ENCODE measurements at regions not wholly inside any gene's neighbourhood (a gene's known extent, or its start where the extent isn't known, plus 50 kb on each side); places are given as distances from the start of the nearest gene placed in this dataset.
A peak's percentile ranks its signal among the peaks of the same experiment; 100 is the strongest.

DNA sequence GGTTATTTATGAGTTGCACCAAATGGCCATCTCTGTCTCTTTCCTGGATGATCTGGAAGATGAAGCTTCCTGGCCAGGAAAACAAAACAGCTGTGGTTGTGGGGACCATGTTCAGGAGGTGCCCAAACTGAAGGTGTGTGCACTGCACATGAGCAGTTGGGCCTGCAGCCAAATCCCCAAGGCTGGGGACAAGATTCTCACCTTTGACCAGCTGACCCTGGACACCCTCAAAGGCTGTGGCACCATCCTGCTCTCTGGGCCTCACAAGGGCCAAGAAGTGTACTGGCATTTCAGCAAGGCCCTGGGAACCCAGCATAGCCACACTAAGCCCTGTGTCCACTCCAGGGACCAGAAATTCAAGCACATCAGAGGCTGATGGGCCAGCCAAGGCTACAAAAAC is 84.2 kb downstream of the KCNRG start:
- TF ChIP-seq, protein P1, sequence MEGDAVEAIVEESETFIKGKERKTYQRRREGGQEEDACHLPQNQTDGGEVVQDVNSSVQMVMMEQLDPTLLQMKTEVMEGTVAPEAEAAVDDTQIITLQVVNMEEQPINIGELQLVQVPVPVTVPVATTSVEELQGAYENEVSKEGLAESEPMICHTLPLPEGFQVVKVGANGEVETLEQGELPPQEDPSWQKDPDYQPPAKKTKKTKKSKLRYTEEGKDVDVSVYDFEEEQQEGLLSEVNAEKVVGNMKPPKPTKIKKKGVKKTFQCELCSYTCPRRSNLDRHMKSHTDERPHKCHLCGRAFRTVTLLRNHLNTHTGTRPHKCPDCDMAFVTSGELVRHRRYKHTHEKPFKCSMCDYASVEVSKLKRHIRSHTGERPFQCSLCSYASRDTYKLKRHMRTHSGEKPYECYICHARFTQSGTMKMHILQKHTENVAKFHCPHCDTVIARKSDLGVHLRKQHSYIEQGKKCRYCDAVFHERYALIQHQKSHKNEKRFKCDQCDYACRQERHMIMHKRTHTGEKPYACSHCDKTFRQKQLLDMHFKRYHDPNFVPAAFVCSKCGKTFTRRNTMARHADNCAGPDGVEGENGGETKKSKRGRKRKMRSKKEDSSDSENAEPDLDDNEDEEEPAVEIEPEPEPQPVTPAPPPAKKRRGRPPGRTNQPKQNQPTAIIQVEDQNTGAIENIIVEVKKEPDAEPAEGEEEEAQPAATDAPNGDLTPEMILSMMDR (IDR thresholded peaks at IDR 0.05), result no peak
- DNase-seq (ENCODE audit: low spot score) (no peak), ATAC-seq (ENCODE audit: low FRiP score) (no peak)

DNA sequence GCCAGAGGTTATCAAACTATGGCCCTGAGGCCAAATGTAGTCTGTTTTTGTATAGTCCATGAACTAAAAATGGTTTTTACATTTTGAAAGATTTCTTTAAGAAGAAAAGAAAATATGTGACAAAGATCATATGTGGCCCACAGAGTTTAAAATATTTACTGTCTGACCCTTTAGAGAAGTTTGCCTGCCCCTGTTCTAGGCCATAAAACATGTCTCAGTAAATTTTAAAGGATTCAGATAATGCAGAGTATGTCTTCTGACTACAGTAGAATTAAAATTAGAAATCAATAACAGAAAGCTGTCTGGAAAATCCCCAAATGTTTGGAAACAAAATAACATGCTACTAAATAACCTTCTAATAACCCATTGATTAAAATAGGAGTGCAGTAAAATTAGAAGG is 86.3 kb downstream of the KCNRG start:
- ATAC-seq (ENCODE audit: low FRiP score), result no peak
- no peak for DNase-seq (ENCODE audit: low spot score)
- TF ChIP-seq, protein P1 (IDR thresholded peaks at IDR 0.05), result no peak

DNA sequence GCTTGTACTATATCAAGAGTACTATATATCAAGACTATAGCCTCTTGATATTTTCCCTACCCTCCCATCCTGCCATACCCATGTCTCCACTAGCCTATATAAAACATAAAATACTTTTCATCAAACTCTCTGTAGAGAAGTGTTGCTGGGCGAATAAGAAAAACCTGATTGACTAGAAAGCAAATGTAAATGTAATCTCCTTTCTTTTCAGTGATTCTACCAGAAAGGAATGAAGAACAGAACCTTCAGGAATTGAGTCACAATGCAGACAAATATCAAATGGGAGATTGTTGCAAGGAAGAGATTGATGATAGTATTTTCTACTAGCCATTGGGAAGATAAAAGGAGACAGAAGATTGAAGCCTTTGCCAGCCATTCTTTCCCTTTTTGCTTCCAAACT is 89.2 kb downstream of the KCNRG start:
- ATAC-seq (ENCODE audit: low FRiP score) (peak; percentile 48), DNase-seq (ENCODE audit: low spot score) (no peak)
- TF ChIP-seq, protein P1 (IDR thresholded peaks at IDR 0.05), result no peak

DNA sequence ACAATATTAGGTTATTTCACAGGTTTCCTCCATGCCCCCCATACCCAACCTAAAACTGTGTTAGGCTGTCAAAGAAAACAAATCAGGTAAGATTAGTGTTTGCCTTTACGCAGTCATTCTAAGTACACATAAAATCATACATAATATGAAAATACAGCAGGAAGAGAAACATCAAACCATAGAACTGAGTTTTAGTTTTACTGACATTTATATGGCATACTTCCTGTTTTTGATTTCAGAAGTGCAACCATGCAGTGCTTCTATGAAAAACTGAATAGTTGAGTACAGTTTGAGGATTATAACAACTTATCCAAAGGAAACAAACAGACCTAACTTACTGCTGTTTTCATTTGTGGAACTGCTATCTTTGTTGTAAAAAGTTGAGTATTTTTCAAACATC is 91.3 kb downstream of the KCNRG start:
- DNase-seq (ENCODE audit: low spot score), result no peak
- ATAC-seq (ENCODE audit: low FRiP score), result no peak
- TF ChIP-seq, protein P1 (IDR thresholded peaks at IDR 0.05), result no peak

DNA sequence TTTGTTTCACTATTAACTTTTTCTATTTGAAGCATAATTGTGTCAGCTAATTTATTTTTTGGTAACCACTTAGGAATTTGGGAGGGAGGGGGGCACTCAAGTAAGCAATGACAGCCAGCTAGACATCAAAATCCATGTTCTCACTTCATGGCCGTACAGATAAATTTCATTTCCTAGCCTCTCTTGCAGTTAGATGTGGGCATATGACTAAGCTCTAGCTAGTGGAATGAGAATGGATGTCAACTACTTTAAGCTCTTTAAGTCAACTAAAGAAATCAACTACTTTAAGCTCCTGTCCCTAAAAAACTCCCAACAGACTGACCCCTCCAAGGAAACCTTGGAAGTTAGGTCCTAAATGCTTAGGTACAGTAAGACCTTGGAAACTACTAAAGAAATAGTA is 92.0 kb downstream of the KCNRG start:
- ATAC-seq (ENCODE audit: low FRiP score), result peak; percentile 59
- DNase-seq (ENCODE audit: low spot score), result no peak
- TF ChIP-seq, protein P1 (IDR thresholded peaks at IDR 0.05), result no peak

DNA sequence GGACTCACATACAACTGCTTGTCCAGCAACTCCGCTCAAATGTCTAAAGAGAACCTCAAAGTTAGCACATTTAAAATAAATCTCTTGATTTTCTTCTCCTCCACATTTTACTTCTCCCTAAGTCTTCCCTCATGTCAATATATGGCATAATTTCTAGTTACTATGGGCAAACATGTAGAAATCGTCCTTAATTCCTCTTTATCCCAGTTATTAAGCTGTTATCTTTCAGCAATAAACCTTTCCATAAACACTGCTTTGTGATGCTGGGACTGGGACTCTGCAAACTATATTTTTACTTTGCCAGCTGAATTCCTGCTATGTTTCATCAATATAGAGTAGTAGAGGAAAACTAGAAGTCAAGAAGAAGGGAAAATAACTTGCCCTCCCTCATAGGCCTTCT is 99.7 kb downstream of the KCNRG start:
- no peak for ATAC-seq (ENCODE audit: low FRiP score)
- TF ChIP-seq, protein P1 (IDR thresholded peaks at IDR 0.05), result no peak
- DNase-seq (ENCODE audit: low spot score), result no peak

DNA sequence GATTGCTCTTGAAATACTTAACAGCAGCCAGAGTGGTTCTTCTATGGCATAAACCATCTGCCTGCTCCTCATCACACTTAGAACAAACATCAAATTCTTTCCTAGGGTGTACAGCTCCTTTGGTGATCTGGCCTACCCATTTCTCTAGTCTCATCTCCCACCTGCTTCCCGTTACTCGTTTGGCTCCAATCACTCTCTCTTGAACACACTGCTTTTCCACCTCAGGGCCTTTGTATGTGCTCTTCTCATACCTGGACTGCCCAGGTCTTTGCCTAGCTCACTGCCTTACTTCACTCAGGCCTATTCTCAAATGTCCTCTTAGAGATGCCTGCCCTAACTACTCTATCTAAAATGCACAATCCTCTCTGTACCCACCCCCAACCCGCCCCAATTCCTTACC is 100.5 kb downstream of the KCNRG start:
- DNase-seq (ENCODE audit: low spot score) (no peak), ATAC-seq (ENCODE audit: low FRiP score) (no peak)
- TF ChIP-seq, protein P1 (IDR thresholded peaks at IDR 0.05), result no peak
